Effector CD4-positive, alpha-beta T cell (primary cell): ENCODE measurements at regions not wholly inside any gene's neighbourhood (a gene's known extent, or its start where the extent isn't known, plus 50 kb on each side); places are given as distances from the start of the nearest gene placed in this dataset.

Source experiments
- DNase-seq: peaks from one replicate; pipeline ENCODE4 v3.0.0-alpha.2; 2020

- no peak for DNase-seq
Observed at GRCh38 chr2:176471949-176472348, 202.7 kb downstream of the MTX2 start.

GRCh38 chr2:176473177-176473576 lies 203.9 kb downstream of the MTX2 start:
- DNase-seq = no peak

GRCh38 chr2:176473851-176474250 lies 204.6 kb downstream of the MTX2 start:
- DNase-seq = no peak

GRCh38 chr2:176477336-176477735 lies 208.1 kb downstream of the MTX2 start:
- DNase-seq = no peak

- DNase-seq = no peak
Observed at GRCh38 chr2:176479961-176480360, 210.7 kb downstream of the MTX2 start.

- DNase-seq = no peak
Observed at GRCh38 chr2:176482107-176482506, 212.9 kb downstream of the MTX2 start.

- no peak for DNase-seq
Observed at GRCh38 chr2:176483476-176483875, 214.2 kb downstream of the MTX2 start.

GRCh38 chr2:176483901-176484568 lies 214.8 kb downstream of the MTX2 start:
- no peak for DNase-seq

GRCh38 chr2:176484838-176485237 lies 215.6 kb downstream of the MTX2 start:
- DNase-seq = no peak

GRCh38 chr2:176488431-176488830 lies 219.2 kb downstream of the MTX2 start:
- DNase-seq = no peak

- no peak for DNase-seq
Observed at GRCh38 chr2:176490061-176490861, 221.0 kb downstream of the MTX2 start.

GRCh38 chr2:176491172-176491904 lies 222.1 kb downstream of the MTX2 start:
- DNase-seq = no peak

- no peak for DNase-seq
Observed at GRCh38 chr2:176492583-176492982, 223.3 kb downstream of the MTX2 start.

- no peak for DNase-seq
Observed at GRCh38 chr2:176493226-176493825, 224.1 kb downstream of the MTX2 start.

- DNase-seq = no peak
Observed at GRCh38 chr2:176493909-176494308, 224.7 kb downstream of the MTX2 start.

GRCh38 chr2:176494949-176495353 lies 225.7 kb downstream of the MTX2 start:
- no peak for DNase-seq

GRCh38 chr2:176495826-176496225 lies 226.6 kb downstream of the MTX2 start:
- no peak for DNase-seq

GRCh38 chr2:176496761-176497160 lies 227.5 kb downstream of the MTX2 start:
- DNase-seq = no peak

- no peak for DNase-seq
Observed at GRCh38 chr2:176500901-176501300, 231.7 kb downstream of the MTX2 start.

GRCh38 chr2:176501617-176502016 lies 232.4 kb downstream of the MTX2 start:
- no peak for DNase-seq

- no peak for DNase-seq
Observed at GRCh38 chr2:176502619-176503018, 233.4 kb downstream of the MTX2 start.

- DNase-seq = no peak
Observed at GRCh38 chr2:176503776-176504175, 234.5 kb downstream of the MTX2 start.

- DNase-seq = no peak
Observed at GRCh38 chr2:176504440-176504839, 235.2 kb downstream of the MTX2 start.
